BLaER1 treated with 17β-estradiol and CSF1 and Interleukin-3, amounts not matched to agents 10 nM and 100 nM (cell line): ENCODE measurements at regions not wholly inside any gene's neighbourhood (a gene's known extent, or its start where the extent isn't known, plus 50 kb on each side); places are given as distances from the start of the nearest gene placed in this dataset.
"Not testable (repeated sequence)": the region's sequence is repeated elsewhere in the genome, so short reads cannot be mapped to it uniquely, and the experiment has no call there.

Experiments used
- H3K27ac ChIP-seq, 11 experiments: shearing (Covaris generic); formaldehyde crosslinking; 2 replicates each; pipeline ENCODE4 v1.8.1; 2022
- H3K27me3 ChIP-seq, 11 experiments: shearing (Covaris generic); formaldehyde crosslinking; 2 replicates each; pipeline ENCODE4 v1.8.1; 2022
- H3K36me3 ChIP-seq, 11 experiments: shearing (Covaris generic); formaldehyde crosslinking; 2 replicates each; pipeline ENCODE4 v1.8.1; 2022
- H3K4me1 ChIP-seq, 10 experiments: shearing (Covaris generic); formaldehyde crosslinking; 2 replicates each; pipeline ENCODE4 v1.8.1; 2022
- H3K4me2 ChIP-seq, 11 experiments: shearing (Covaris generic); formaldehyde crosslinking; 2 replicates each; pipeline ENCODE4 v1.8.1; 2022
- H3K4me3 ChIP-seq, 10 experiments: shearing (Covaris generic); formaldehyde crosslinking; 2 replicates each; pipeline ENCODE4 v1.8.1; 2022
- H3K9ac ChIP-seq, 11 experiments: shearing (Covaris generic); formaldehyde crosslinking; 2 replicates each; pipeline ENCODE4 v1.8.1; 2022
- H3K9me3 ChIP-seq, 11 experiments: shearing (Covaris generic); formaldehyde crosslinking; replicated peaks in 1 of 11; 2 replicates each; pipeline ENCODE4 v1.8.1; 2022
- H4K20me1 ChIP-seq, 11 experiments: shearing (Covaris generic); formaldehyde crosslinking; 2 replicates each; pipeline ENCODE4 v1.8.1; 2022
- Cebpa-rat ChIP-seq, 11 experiments: shearing (Covaris generic); IDR thresholded peaks; 2 replicates each; pipeline ENCODE4 v1.8.1; 2022

DNA sequence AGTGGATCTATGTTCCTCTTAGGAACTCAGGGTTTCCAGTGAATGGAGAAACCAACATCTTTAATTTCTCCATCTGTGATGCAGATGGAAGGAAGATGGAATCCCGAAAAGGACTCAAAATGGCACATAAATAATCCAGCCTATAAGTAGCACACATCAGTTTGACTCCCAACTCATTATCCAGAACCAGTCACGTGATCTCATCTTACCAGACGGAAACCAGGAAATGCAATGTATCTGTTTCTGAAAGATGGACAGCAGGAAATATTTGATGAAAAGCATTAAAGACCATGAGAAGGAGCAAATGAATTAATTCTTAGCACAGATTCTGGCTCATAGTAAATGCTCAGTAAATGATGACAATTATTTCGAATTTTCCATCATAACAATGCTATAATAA, 443.1 kb upstream of the FMR1 start:
- no peak for TF ChIP-seq Cebpa-rat (IDR thresholded peaks at IDR 0.05)
- Histone ChIP-seq H3K27me3 (peaks cover 14 to 67% (median 51%) of the 10 kb centered on the region in 11 experiments; a peak in 20 of 22 replicates), H3K36me3 (no peaks in the 10 kb centered on the region), H3K4me1 (no peaks in the 10 kb centered on the region), H4K20me1 (no peaks in the 10 kb centered on the region), H3K9me3 (no peaks in the 10 kb centered on the region), H3K9ac (no peak overlapping the region), H3K27ac (no peak overlapping the region), H3K4me2 (no peak overlapping the region), H3K4me3 (no peak overlapping the region)

DNA sequence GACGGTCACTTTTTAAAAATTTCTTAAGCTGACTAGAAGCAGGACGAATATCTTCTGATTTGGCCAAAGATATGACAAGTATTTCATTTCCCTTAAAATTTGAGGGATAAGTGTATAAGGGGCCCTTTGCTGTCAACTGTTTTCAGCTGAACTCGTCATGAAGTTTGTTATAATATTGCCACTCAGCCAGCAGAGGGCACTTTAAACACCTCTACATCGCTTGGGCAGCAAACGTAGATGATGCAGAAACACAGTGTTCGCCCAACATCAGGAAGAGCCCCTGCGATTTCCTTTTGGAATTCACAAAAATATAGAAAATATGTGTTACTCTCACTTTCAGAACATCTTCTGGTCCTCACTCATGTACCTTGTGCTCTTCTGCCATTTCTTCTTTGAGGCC, 435.7 kb upstream of the FMR1 start:
- Histone ChIP-seq H3K4me3 (no peak overlapping the region), H3K4me1 (no peaks in the 10 kb centered on the region), H3K9me3 (peaks cover 0 to 7% (median 0%) of the 10 kb centered on the region in 11 experiments; a peak in 1 of 22 replicates), H3K4me2 (no peak overlapping the region), H3K27me3 (peaks cover 12 to 65% (median 46%) of the 10 kb centered on the region in 11 experiments; a peak in 19 of 22 replicates), H3K9ac (no peak overlapping the region), H3K27ac (no peak overlapping the region), H3K36me3 (no peaks in the 10 kb centered on the region), H4K20me1 (no peaks in the 10 kb centered on the region)
- no peak for TF ChIP-seq Cebpa-rat (IDR thresholded peaks at IDR 0.05)

DNA sequence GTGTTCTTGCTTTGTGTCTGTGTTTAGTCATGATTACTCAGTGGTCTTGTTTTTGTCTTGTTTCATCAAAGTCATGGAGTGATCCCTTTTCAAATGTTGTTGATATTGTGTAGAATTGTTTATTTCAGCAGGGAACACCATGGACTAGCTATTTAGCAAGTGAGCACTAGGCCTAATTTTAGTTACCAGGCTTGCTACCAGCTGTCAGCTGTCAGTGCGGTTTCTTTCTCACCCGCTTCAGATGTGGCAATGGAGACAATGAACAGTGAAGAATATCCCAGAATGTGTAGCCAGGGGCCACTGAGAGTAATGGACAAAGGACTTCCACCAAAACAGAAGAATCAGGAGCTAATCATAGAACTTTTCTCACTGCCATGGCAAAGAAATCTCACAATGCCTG, 432.8 kb upstream of the FMR1 start:
- H3K4me1 ChIP-seq, result no peaks in the 10 kb centered on the region
- no peak overlapping the region for H3K4me2 ChIP-seq
- no peaks in the 10 kb centered on the region for H4K20me1 ChIP-seq
- H3K4me3 ChIP-seq, result no peak overlapping the region
- peaks cover 0 to 7% (median 0%) of the 10 kb centered on the region in 11 experiments; a peak in 1 of 22 replicates for H3K9me3 ChIP-seq
- TF ChIP-seq Cebpa-rat (IDR thresholded peaks at IDR 0.05), result no peak
- H3K36me3 ChIP-seq, result no peaks in the 10 kb centered on the region
- peaks cover 26 to 74% (median 59%) of the 10 kb centered on the region in 11 experiments; a peak in 21 of 22 replicates for H3K27me3 ChIP-seq
- no peak overlapping the region for H3K9ac ChIP-seq
- H3K27ac ChIP-seq, result no peak overlapping the region

DNA sequence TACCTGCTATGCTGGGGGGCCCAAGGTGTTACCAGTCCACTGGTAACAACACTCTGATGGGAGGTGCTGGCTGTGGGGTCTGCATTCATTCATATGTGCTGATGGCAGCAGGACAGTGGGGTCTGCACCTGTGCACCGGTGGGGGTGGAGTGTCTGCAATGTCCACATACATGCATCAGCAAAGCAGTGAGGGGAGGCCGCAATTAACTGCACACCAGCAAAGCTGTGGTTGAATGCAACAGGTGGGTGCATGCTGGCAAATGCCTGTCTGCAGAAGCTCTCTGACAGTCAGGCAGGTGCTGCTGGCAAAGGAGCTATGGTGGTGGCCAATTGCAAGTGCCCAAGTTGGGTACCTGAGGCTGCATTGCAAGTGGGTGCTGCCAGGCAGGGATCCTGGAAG, 426.5 kb upstream of the FMR1 start:
- Histone ChIP-seq H3K36me3 (no peaks in the 10 kb centered on the region), H3K27me3 (peaks cover 34 to 80% (median 67%) of the 10 kb centered on the region in 11 experiments), H3K9ac (no peak overlapping the region), H3K4me3 (no peak overlapping the region), H3K4me1 (no peaks in the 10 kb centered on the region), H3K9me3 (peaks cover 0 to 2% (median 0%) of the 10 kb centered on the region in 11 experiments; a peak in 1 of 22 replicates), H3K4me2 (no peak overlapping the region), H4K20me1 (no peaks in the 10 kb centered on the region), H3K27ac (no peak overlapping the region)
- TF ChIP-seq Cebpa-rat (IDR thresholded peaks at IDR 0.05), result no peak

DNA sequence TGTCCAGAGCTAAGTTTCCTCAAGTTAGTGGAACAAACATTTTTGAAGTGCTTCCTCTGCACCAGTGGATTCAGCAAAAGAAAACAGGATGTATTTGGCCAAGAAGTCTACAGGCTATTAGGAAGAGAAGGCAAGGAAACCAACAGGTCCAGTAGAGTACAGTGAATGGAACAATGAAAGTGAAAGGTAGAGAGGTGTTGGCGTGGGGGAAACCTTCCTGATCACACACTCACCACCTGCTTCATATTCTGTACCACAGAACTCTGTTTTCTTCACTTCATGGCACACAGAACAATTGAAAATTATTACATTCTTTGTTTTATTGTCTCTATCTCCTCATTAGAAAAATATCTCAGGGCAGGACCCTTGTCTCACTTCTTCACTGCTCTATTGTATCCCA, 417.4 kb upstream of the FMR1 start:
- no peak overlapping the region for H3K9ac ChIP-seq
- H3K4me1 ChIP-seq, result no peaks in the 10 kb centered on the region
- H3K9me3 ChIP-seq, result peaks cover 0 to 6% (median 0%) of the 10 kb centered on the region in 11 experiments; a peak in 1 of 22 replicates
- no peak overlapping the region for H3K4me3 ChIP-seq
- no peaks in the 10 kb centered on the region for H3K36me3 ChIP-seq
- no peak overlapping the region for H3K4me2 ChIP-seq
- peaks cover 33 to 78% (median 67%) of the 10 kb centered on the region in 11 experiments for H3K27me3 ChIP-seq
- no peaks in the 10 kb centered on the region; a peak in 1 of 22 replicates for H4K20me1 ChIP-seq
- no peak overlapping the region for H3K27ac ChIP-seq
- no peak for TF ChIP-seq Cebpa-rat (IDR thresholded peaks at IDR 0.05)

DNA sequence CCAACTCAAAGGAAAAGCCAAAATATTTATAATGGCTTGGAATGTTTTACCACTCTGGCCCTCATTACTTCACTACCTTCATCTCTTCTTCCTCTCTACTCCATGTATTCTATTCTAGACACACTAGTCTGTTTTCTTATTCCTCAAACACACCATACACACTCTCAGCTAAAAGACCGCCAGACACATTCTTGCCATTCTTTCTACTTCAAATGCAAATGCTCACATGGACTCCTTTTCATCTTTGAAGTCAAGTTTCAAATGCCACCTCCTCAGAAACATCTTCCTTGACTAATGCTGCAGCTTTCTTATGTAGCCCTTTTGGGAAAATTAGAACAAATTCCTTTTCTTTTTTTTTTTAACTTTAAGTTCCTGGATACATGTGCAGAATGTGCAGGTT, 412.9 kb upstream of the FMR1 start:
- no peaks in the 10 kb centered on the region; a peak in 1 of 22 replicates for H4K20me1 ChIP-seq
- no peak overlapping the region for H3K4me2 ChIP-seq
- no peaks in the 10 kb centered on the region for H3K36me3 ChIP-seq
- 0 out of 22 replicates have a peak, but pooled peaks cover 0 to 2% (median 0%) of the 10 kb centered on the region in 11 experiments for H3K9me3 ChIP-seq
- no peak overlapping the region for H3K9ac ChIP-seq
- H3K27ac ChIP-seq, result no peak overlapping the region
- no peak overlapping the region for H3K4me3 ChIP-seq
- H3K4me1 ChIP-seq, result no peaks in the 10 kb centered on the region
- TF ChIP-seq Cebpa-rat (IDR thresholded peaks at IDR 0.05), result no peak
- H3K27me3 ChIP-seq, result peaks cover 56 to 100% (median 88%) of the 10 kb centered on the region in 11 experiments

DNA sequence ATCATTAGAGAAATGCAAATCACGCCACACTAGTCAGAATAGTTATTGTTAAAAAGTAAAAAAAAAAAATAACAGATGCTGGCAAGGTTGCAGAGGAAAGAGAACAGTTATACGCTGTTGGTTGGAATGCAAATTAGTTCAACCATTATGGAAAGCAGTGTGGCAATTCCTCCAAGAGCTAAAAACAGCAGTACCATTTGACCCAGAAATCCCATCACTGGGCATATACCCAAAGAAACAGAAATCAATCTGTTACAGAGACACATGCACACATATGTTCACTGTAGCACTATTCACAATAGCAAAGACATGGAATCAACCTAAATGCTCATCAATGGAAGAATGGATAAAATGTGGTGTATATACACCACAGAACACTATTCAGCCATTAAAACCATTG, 388.7 kb upstream of the FMR1 start:
- H4K20me1 ChIP-seq, result no peaks in the 10 kb centered on the region
- peaks cover 40 to 90% (median 80%) of the 10 kb centered on the region in 11 experiments for H3K27me3 ChIP-seq
- peaks cover 0 to 11% (median 3%) of the 10 kb centered on the region in 11 experiments; a peak in 6 of 22 replicates for H3K9me3 ChIP-seq

DNA sequence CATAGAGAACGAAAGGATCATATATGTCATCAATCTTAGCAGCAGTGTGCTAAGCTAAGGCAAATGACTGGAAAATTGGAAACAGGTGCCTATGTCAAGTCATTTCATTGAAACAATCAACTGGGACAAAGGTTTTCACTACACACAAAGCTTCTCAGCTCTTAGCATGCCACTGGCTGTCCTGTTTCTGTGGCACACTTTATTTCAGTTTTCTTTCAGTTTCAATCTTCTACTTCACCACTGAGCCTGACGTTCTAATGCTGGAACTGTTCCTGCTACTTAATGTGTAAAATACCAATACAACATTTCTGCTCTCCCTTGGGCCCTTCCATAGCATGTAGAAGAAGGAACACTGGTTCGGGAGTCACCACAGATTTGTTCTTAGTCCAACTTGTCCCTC, 378.3 kb upstream of the FMR1 start:
- Histone ChIP-seq H3K27ac (no peak overlapping the region), H3K4me3 (no peak overlapping the region), H3K36me3 (no peaks in the 10 kb centered on the region), H3K4me2 (no peak overlapping the region), H3K4me1 (no peaks in the 10 kb centered on the region), H3K9ac (no peak overlapping the region), H3K27me3 (peaks cover 47 to 99% (median 96%) of the 10 kb centered on the region in 11 experiments), H3K9me3 (no peaks in the 10 kb centered on the region), H4K20me1 (no peaks in the 10 kb centered on the region)
- TF ChIP-seq Cebpa-rat (IDR thresholded peaks at IDR 0.05), result no peak

More for the DNA sequence above, 388.7 kb upstream of the FMR1 start:
- Histone ChIP-seq H3K9ac (no peak overlapping the region), H3K4me3 (no peak overlapping the region), H3K27ac (no peak overlapping the region), H3K4me2 (no peak overlapping the region), H3K36me3 (no peaks in the 10 kb centered on the region), H3K4me1 (no peaks in the 10 kb centered on the region)
- TF ChIP-seq Cebpa-rat (IDR thresholded peaks at IDR 0.05), result no peak

DNA sequence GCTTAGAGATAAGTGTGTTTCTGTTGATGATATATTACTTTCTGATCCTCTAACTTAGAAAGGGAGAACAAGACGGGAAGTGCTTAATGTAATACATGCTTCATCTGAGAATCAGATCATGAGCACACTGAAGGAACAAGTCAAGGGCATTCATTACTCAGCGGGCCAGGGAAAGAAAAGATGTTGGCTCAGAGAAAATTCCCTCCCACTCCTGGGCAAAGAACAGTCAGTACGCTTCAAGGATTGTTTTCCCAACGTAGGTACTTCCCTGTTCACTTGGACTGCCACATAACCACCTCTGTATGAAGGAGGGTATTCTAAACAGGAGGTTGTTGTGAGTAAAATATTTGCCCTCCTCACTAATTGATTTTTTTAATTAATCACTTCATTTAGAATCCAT, 374.5 kb upstream of the FMR1 start:
- no peaks in the 10 kb centered on the region for H3K9me3 ChIP-seq
- no peaks in the 10 kb centered on the region for H4K20me1 ChIP-seq
- H3K9ac ChIP-seq, result no peak overlapping the region
- no peak overlapping the region for H3K27ac ChIP-seq
- no peak overlapping the region for H3K4me2 ChIP-seq
- H3K36me3 ChIP-seq, result no peaks in the 10 kb centered on the region
- H3K4me3 ChIP-seq, result no peak overlapping the region
- H3K27me3 ChIP-seq, result peaks cover 59 to 100% (median 97%) of the 10 kb centered on the region in 11 experiments
- H3K4me1 ChIP-seq, result no peaks in the 10 kb centered on the region
- TF ChIP-seq Cebpa-rat (IDR thresholded peaks at IDR 0.05), result no peak

DNA sequence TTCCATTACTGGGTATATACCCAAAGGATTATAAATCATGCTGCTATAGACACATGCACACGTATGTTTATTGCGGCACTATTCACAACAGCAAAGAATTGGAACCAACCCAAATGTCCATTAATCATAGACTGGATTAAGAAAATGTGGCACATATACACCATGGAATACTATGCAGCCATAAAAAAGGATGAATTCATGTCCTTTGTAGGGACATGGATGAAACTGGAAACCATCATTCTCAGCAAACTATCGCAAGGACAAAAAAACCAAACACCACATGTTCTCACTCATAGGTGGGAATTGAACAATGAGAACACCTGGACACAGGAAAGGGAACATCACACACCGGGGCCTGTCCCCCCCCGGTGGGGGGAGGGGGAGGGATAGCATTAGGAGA, 363.7 kb upstream of the FMR1 start:
- H3K27ac ChIP-seq, result not testable (repeated sequence)

More for the DNA sequence above, 363.7 kb upstream of the FMR1 start:
- not testable (repeated sequence) for H3K4me2 ChIP-seq, H3K4me3 ChIP-seq, H3K4me1 ChIP-seq, H3K36me3 ChIP-seq, H3K9me3 ChIP-seq, H3K9ac ChIP-seq, H4K20me1 ChIP-seq
- H3K27me3 ChIP-seq, result peaks cover 19 to 85% (median 60%) of the 10 kb centered on the region in 11 experiments
